Stimulated activated CD8-positive, alpha-beta memory T cell treated with anti-CD3 and anti-CD28 coated beads, Interleukin-4, amount 100 ng/mL, for 48 hours (primary cell): ENCODE measurements at regions not wholly inside any gene's neighbourhood (a gene's known extent, or its start where the extent isn't known, plus 50 kb on each side); places are given as distances from the start of the nearest gene placed in this dataset.

Experiments used
- DNase-seq: peaks from one replicate; pipeline ENCODE4 v3.0.0-alpha.2; 2020

- DNase-seq = no peak
Measured at GRCh38 chr10:110416776-110417711, 80.7 kb upstream of the DUSP5 start.

- DNase-seq = no peak
Measured at GRCh38 chr10:110418218-110418617, 79.5 kb upstream of the DUSP5 start.

- DNase-seq = no peak
Measured at GRCh38 chr10:110419265-110419664, 78.4 kb upstream of the DUSP5 start.

- no peak for DNase-seq
Measured at GRCh38 chr10:110420401-110421193, 77.1 kb upstream of the DUSP5 start.

- no peak for DNase-seq
Measured at GRCh38 chr10:110421512-110422138, 76.1 kb upstream of the DUSP5 start.

GRCh38 chr10:110422548-110422947 lies 75.2 kb upstream of the DUSP5 start:
- no peak for DNase-seq

- no peak for DNase-seq
Measured at GRCh38 chr10:110423650-110424049, 74.1 kb upstream of the DUSP5 start.

- DNase-seq = peak; percentile 82
Measured at GRCh38 chr10:110425684-110426293, 71.9 kb upstream of the DUSP5 start.

GRCh38 chr10:110426294-110427181 lies 71.2 kb upstream of the DUSP5 start:
- peak; percentile 53 for DNase-seq

GRCh38 chr10:110429301-110429700 lies 68.4 kb upstream of the DUSP5 start:
- DNase-seq = peak; percentile 51

- peak; percentile 23 for DNase-seq
Measured at GRCh38 chr10:110430340-110431273, 67.1 kb upstream of the DUSP5 start.

GRCh38 chr10:110431659-110432058 lies 66.0 kb upstream of the DUSP5 start:
- peak; percentile 22 for DNase-seq

- no peak for DNase-seq
Measured at GRCh38 chr10:110432084-110432483, 65.6 kb upstream of the DUSP5 start.

- DNase-seq = no peak
Measured at GRCh38 chr10:110432814-110433565, 64.7 kb upstream of the DUSP5 start.

GRCh38 chr10:110433740-110434139 lies 64.0 kb upstream of the DUSP5 start:
- no peak for DNase-seq

GRCh38 chr10:110434489-110435096 lies 63.1 kb upstream of the DUSP5 start:
- DNase-seq = no peak

GRCh38 chr10:110436554-110437350 lies 61.0 kb upstream of the DUSP5 start:
- peak; percentile 16 for DNase-seq

GRCh38 chr10:110437351-110437605 lies 60.4 kb upstream of the DUSP5 start:
- no peak for DNase-seq
